Dermis blood vessel endothelial cell (primary cell): ENCODE measurements at regions not wholly inside any gene's neighbourhood (a gene's known extent, or its start where the extent isn't known, plus 50 kb on each side); places are given as distances from the start of the nearest gene placed in this dataset.

ENCODE experiments used
- DNase-seq: peaks from one replicate; pipeline ENCODE4 v3.0.0; 2010

DNA sequence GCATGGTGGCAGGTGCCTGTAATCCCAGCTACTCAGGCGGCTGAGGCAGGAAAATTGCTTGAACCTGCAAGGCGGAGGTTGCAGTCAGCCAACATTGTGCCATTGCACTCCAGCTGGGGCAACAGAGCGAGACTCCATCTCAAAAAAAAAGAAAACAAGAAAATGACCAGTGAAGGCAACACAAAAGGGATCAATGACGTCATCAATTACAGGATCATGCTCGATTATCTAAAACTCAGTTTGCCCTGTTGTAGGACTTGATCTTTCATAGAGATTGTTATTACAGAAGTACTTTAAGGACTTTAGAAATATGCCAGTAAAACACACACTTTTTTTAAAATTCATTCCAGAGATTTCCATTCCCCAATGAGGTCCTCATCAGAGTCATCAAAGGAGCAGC lies 147.8 kb downstream of the ETS2 start:
- no peak for DNase-seq

DNA sequence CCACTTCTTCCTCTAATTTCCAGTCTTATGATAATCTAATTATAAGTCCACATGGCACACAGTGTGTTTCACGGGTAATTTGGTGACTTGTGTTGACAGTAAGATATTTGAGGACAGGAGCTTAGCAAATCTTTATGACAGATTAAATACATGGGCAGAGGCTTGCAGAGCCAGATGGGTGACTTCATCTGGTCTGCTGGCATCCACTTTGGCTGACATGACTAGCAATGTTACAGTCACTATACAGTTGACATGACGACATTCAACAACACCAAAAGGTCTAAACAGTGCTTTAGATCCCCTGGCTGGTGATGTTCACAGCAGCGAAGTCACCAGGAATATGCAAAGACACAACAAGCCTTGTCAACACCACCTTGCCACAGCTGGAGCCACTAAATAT lies 147.2 kb downstream of the ETS2 start:
- no peak for DNase-seq

DNA sequence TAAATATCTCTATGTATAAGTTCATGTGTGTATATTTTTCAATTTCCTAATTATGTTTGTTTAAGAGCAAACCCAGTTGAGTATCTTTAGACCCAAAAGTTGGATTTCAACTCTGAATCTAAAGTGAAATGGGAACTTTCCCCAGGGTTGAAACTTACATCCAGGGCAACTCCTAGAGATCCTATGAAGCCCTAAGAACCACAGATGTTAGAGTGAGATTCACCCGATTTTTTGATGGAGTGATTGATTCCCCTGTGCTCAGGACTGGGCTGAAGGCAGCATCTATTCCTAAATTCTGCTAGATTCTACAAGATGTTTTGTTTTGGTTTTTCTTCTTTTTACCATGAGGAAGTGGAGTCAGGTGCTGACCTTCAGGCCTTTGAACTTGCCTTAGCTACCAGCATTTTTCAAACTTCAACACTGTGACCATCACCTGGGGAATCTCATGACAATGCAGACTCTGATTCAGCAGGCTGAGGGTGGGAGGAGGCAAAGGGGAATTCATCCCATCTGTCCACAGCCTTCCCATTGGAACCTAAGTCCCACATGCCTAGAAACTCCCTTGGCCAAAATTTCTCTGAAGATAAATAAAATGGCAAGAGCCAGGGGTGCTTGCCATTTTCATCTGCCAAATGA lies 145.5 kb downstream of the ETS2 start:
- DNase-seq: no peak

DNA sequence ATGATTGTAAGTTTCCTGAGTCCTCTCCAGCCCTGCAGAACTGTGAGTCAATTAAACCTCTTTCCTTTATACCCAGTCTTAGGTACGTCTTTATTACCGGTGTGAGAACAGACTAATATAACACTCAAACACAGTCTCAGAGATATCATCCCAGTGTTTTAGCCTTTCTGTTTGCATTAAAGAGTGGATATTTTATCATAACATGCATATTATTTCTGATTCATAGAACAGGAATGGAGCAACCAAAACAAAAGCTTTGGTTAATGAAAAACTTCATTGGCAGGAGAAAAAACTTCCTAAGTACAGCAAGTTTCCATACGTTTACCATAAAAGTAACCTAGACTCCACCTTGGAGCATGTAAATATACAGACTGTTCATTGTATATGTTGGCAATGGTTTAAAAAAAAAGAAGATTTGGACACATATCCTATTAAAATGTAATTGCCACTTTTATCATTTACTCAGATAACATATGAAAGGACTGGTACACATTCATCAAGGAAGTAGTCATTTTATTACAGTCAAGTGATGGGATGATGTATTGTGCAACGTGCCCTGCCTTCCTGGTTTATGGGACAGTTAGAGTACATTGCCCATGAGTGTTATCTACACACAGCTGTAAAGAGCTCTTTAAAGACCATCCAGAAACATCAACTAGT lies 144.8 kb downstream of the ETS2 start:
- no peak for DNase-seq

DNA sequence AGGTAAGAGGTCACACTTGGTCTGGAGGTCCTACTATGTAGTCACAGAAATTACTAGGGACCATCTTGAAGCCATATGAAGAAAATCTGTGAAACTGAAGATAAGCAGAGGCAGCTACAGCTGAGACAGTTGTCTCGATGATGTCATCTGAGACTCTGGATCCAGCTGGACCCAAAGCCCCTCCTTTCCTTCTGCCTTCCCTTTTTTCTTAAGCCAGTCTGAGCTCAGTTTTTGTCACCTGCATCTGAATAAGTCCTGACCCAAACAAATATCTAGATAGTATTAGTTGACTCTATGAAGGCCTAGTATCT lies 143.3 kb downstream of the ETS2 start:
- DNase-seq: no peak

DNA sequence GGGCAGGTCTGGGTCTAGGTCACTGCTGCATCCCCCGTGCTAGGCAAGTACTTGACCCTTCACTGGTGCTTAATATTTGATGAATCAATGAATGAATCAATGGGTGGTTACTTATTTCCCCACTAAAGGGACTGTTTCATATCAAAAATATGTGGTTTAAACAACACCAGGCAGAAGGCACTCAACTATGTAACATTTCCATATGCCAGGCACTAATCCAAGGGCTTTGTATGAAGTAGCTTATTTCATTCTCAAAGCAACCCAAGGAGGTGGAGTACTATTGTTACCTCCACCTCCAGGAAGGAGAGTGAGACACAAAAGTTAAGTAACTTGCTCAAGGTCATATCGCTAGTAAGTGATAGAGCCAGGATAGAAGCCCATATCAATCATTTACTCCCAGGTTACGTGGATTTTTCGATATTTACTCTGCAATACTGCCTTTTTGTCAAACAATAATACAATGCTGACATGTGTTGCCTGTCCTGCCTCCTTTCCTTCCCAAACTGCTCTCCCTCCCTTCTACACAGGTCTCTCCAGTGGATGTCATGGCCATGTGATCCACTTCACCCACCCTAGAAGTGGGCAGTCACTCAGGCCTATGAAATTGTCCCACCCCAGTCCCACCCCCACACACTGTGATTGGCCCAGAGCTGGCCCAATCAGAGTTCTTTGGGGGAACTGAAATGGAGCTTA lies 142.8 kb downstream of the ETS2 start:
- no peak for DNase-seq

DNA sequence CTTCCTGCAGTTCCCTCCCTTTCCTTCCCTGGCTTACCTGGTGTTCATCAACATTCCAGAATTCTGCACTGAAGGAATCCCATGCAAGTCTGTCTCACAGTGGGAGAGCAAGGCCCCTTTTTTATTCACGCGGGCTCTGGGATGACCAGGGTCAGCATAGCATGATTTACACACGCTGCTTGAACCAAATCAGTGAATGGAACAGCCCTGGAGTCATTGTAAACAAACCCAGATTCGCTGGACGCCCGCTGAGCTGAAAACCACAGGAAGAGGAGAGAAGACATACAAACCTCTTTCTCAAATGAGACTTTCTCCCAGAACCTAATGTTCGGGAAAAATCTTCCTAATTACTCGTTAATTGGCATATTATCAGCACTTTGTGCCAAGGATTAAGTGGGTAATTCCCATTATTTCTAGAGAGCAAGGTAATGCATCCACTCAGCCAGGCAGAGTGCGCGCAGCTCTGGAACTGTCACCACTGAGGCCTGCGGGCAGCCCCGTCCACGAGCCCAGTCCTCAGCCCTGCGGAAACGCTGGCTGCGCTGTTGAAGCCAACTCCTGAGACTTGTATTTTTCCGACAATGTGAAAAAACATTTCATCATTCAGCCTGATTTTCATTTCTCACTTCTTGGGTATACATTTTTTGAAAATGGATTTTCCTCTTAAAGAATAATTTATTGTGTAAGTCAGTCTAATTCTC lies 140.0 kb downstream of the ETS2 start:
- no peak for DNase-seq

DNA sequence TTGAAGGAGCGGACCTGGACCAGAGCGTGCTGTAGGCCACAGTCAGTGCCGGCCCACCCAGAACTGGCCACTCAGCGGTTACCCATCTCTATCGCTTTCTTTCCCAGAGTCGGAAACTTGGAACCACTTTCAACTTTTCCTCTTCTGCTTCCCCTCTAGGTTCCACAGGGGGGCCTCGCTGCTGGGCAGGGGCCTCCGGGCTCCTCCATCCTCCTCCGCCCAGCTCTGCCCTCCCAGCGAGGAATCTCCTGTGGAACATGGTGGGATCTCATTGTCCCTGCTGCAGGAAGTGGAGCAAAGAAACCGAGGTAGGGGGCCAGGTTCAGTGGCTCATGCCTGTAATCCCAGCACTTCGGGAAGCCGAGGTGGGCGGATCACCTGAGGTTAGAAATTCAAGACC lies 139.2 kb downstream of the ETS2 start:
- no peak for DNase-seq

DNA sequence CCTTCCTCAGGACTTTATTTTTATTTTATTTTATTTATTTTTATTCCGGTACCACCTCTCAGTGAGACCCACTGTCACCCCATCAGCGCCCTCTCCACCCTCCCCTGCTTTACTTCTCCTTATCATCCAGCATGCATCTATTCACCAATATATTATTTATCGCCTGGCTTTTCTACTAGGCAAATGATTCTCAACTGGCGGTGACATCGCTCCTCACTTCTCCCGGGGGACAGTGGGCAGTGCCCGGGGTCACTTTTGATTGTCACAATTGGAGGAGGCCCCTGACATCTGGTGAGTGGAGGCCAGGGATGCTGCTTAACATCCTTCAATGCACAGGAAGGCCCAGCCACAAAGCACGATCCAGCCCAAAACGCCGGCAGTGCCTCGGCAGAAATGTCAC lies 138.7 kb downstream of the ETS2 start:
- no peak for DNase-seq

DNA sequence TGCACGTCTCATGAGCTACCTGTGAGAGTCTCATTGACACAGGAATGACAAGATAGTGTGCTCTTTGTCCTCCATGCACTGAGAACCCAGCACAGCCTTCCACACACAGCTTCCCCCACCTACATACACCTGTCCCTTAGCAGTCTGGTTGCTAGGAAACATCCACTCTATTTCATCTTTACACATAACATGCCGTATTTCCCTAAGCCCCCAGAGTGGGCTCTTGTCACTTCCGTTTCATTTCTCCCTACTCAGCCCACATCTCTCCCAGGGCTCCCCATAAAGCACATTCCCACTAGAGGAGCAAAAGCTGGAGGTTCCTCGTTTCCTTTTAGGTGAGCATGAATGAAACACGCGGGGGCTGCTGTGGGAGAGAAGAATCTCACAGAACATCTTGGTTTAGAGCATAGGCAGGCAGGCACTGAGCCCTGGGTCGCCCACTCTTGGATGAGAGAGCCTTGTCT lies 137.1 kb downstream of the ETS2 start:
- no peak for DNase-seq

DNA sequence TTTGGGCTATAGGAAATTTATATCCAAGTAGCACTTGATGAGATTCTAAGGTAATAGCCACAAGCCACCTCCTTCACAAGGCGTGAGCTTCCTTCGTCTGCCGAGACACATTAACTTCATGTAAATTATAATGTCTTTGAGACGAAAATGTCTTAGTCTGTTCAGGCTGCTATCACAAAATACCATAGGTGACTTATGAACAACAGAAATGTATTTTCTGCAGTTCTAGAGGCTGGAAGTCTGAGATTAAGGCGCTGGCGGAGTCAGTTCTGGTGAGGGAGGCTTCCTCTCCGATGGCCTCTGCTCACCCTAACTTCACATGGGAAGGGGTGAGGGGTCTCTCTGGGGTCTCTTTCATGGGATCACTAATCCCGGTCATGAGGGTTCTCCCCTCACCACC lies 133.0 kb downstream of the ETS2 start:
- DNase-seq: no peak

DNA sequence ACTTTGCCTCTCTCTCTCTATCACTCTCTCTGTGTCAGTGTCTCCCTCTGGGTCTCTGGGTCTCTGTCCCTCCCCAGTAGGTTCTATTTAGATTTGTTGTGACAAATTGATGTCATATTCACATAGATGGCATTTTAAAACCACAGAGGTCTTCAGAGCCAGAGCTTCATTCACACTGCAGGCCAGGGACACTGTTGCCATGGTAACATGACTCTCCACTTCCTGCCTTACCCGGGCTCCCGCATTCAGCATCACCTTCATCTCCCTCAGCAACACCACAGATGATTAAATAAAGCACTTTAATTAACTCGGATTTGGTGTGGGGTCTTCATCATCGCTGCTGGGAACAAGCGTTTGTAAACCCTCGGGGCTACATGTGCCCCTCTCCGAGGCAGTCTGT lies 132.6 kb downstream of the ETS2 start:
- peak; percentile 34 for DNase-seq

DNA sequence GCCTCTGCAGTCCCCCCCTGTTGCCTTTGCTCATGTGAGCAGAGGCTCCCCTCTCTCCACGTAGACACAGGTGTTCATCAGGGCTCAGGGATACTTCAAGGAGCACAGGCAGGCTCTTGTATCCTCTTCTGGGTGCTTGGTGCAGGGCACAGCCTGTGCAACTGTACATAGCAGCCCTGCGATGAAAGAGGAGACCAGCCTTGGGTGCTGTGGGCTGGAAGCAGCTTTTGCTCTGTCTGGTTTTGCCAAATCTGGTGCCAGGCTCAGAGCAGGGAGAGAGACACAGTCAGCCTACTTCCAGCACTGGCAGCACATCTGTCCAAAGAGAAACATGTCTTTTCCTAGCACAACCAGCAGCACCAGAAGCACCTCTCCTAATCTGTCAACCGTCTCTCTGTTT lies 132.1 kb downstream of the ETS2 start:
- no peak for DNase-seq

DNA sequence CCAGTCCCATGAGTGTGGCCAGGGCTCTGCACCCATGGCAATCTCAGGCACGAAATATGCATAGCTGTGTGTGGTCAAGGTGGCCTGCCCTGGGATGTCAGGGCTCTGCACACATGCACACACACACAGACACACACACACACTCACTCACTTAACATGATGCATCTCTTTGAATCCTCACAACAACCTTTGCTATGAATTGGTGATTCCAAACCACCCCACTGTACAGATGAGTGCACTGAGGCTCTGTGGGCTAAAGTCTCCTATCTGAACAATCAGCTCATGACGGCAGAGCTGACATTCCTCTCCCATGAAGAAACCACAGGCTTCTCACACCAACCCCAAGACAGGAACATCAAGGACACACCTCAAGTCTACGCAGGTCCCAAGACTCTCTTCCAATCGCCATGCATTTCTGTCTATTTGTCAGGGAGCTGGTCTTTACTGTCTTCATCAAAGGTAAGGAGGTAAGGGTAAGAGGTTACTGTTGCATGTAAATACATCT lies 131.6 kb downstream of the ETS2 start:
- DNase-seq: no peak

DNA sequence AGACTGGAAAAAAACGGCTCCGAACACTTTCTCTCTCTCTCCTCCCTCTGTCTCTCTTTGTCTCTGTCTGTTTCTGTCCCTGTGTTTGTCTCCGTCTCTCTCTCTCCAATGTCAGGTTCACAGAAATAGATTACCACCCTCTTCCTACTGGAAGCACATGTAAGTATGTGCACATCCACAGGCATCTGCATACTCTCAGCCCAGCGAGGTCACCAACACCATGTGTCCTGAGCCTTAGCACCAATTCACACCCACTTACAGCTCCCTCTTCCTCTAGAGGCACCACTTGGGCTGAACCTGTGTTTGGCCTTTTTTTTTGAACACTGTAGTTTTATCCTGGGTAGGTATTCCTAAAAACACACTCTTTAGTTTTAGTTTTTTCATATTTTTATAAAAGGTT lies 130.5 kb downstream of the ETS2 start:
- DNase-seq: no peak

DNA sequence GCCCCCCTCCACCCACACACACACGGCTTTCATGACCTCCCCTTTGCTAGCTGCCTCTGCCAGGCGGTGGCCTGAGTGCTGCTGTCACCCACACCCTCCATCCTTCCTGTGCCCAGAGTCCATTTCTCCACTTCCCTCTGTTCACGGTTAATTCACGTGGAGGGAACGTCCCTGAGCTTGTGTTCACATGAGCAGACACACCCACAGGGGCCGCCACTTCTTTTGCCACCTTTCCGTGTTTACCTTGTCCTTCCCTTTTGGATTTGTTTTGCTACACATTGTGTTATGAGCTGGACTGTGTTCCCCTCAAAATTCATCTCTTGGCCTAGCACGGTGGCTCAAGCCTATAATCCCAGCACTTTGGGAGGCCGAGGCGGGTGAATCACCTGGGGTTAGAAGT lies 128.0 kb downstream of the ETS2 start:
- no peak for DNase-seq

DNA sequence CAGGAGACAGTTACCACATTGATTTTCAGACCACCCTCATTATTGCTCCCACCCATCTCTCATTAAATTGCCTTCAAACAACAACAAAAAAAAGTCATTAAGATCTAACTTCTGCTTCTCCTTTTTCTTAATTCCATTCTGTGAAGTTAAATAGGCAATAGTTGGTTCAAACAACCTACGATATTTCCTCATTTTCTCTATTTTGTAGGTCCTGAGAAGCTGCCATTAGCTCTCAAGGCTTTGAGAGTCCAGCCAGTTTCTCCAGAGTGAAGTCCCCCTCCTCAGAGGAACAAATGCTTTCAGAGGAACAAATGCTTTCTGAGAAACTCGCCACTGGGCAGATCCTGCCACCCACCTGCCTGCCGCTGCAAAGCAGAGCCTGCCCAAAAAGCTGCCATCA lies 125.6 kb downstream of the ETS2 start:
- no peak for DNase-seq

DNA sequence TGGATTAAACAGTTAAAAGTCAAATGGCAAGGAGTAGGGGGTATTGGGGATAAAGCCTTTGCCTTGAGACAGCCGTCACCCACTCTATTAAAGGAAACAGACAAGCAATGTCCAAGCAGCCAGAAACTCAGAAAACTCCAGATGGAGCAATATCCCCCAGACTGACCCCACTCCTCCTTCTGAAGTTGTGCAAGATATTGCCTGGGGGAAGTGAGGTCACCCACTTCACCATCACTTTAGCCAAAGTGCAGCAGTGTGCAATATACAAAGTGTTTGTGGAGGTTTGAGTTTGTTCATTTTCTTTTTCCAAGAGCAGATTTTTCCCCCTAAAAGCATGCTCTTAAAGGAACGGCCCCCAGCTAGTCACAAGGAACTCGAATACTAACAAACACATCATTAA lies 125.1 kb downstream of the ETS2 start:
- DNase-seq: no peak

DNA sequence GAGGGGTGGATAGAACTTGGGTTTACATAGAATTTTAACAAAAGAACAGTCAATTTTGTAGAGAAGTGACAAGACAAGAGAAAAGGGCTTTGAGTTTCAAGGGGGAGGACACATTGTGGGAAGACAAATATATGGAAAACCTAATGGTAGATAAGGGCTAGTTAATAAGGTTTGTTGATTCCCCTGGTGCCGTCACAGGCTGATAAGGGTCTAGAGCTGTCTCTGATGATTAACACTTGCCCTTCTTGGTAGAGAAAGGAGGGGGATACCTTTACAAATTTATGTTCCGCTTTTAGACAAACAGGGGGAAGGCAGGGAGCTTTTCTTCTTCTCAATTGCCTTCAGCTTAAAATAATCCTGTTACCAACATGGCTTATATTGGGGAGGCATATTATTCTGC lies 124.3 kb downstream of the ETS2 start:
- DNase-seq: no peak

DNA sequence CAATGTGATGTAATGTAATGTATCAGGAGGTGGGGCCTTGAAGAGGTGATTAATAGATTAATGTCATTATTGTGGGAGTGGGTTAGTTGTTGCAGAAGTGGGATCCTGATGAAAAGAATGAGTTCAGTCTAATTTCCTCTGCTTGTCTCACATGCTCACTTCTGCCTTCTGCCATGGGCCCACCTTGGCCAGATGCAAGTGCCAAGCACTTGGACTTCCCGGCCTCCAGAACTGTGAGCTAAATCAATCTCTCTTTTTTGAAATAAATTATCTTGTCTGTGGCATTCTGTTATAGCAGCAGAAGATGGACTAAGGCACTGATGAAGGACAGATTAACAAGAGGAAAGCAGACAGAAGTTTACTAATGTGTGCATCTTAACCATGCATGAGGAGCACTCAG lies 123.9 kb downstream of the ETS2 start:
- no peak for DNase-seq

DNA sequence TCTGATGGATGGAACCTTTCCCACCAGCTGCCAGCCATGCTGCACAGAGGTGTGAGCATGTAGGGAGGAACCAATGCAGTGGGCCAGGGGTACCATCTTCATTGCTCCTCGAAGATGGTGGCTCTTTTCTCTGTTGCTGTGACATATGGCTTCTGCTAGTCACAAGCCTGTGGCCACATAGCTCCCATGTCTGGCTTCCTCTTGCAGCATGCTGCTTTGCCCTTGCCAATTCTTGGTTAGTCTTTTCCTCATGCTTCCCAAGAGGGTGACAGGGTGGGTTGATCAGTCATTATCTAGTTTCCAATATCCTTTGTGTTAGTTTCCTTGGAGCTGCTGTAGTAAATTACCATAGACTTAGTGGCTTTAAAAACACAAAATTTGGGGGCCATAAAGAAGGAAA lies 123.4 kb downstream of the ETS2 start:
- DNase-seq: no peak

DNA sequence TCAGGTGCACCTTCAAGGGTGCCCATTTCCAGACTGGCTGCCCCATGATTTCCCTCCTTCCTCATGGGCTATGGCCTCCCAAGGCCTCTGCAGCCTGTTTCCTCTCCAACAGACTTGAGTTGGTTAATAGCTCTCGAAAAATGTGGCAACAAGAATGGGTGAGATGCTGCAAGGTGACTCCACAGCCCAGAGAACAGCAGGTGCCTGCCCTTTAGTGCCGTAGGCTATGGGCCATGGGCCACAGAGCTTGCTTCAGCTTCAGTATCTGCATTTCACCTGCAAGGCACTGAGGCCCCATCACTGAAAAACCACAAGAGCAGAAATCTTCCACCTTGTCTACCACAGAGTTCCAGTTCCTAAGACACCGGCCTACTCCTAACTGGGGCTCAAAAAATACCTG lies 122.0 kb downstream of the ETS2 start:
- DNase-seq: no peak

DNA sequence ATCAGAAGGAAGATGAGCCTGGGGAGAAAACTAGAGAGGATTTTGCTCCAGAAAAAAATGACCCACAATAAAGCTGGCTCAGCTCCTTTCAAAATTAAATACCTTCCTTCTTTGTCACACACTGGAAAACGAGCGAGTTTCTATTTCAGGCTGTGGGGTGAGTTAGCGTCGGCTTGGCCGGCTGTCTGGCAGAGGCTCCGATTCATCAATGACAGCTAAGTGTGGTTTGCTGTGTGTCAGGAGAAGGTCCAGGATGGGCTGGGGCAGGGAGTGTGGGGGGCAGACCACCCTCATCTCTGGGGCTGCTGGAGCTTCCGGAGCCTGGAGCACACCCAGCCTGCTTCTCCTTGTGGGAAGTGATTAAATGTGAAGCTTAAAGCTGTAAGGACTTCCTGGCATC lies 120.2 kb downstream of the ETS2 start:
- DNase-seq: peak; percentile 48

DNA sequence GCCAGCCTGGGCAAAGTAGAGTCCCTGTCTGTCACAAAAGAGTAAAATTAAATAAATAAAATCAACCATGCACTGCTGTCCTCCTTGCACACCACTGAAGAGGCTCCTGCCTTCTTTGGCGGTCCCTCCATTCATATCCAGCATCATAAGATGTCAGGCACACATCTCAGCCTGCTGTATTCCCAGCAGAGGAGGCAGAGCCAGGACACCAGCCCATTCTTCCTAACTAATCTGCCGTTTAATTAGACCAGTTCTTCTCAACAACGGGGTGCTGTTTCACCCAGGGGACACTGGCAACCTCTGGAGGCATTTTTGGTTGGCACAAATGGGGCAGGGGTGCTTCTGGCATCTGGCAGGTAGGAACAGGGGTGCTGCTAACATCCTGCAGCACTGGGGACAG lies 119.7 kb downstream of the ETS2 start:
- DNase-seq: no peak
